Neural cell (in vitro differentiated cells): ENCODE measurements at regions not wholly inside any gene's neighbourhood (a gene's known extent, or its start where the extent isn't known, plus 50 kb on each side); places are given as distances from the start of the nearest gene placed in this dataset.

Experiments used
- H2AFZ ChIP-seq: fragments of 200-600, 300-800 bp; sonication (generic), shearing (Covaris generic); 2 replicates; pipeline ENCODE4 v1.6.0; 2014; ENCODE audit warnings: low read depth, mild to moderate bottlenecking, antibody characterized with exemption, low read length, moderate library complexity
- H3F3A ChIP-seq: fragments of 200-600 bp; shearing (Covaris generic); 2 replicates; pipeline ENCODE4 v1.6.1; 2016; ENCODE audit warnings: mild to moderate bottlenecking, moderate library complexity, mixed read lengths, antibody characterized with exemption, low read length; ENCODE audit not compliant: insufficient read depth, poor library complexity, severe bottlenecking
- H3K27ac ChIP-seq: fragments of 200-600, 300-800 bp; sonication (generic), shearing (Covaris generic); 2 replicates; pipeline ENCODE4 v1.5.1; 2014; ENCODE audit warnings: mild to moderate bottlenecking, low read length, moderate library complexity
- H3K27me3 ChIP-seq: fragments of 300-800, 200-600 bp; sonication (generic), shearing (Covaris generic); 2 replicates; pipeline ENCODE4 v1.6.0; 2014; ENCODE audit warnings: mild to moderate bottlenecking, low read depth, low read length, moderate library complexity; ENCODE audit not compliant: insufficient read depth
- H3K36me3 ChIP-seq: fragments of 300-800, 200-600 bp; sonication (generic), shearing (Covaris generic); 2 replicates; pipeline ENCODE4 v1.5.1; 2014; ENCODE audit warnings: mild to moderate bottlenecking, antibody characterized with exemption, low read length, moderate library complexity; ENCODE audit not compliant: insufficient read depth
- H3K4me2 ChIP-seq: fragments of 300-800, 200-600 bp; sonication (generic), shearing (Covaris generic); 2 replicates; pipeline ENCODE4 v1.6.0; 2014; ENCODE audit warnings: mild to moderate bottlenecking, low read length
- H3K4me3 ChIP-seq: fragments of 300-800, 200-600 bp; sonication (generic), shearing (Covaris generic); 2 replicates; pipeline ENCODE4 v1.5.1; 2014; ENCODE audit warnings: mild to moderate bottlenecking, low read length, moderate library complexity
- H3K79me2 ChIP-seq: fragments of 200-600 bp; shearing (Covaris generic); replicated peaks from 2 replicates; pipeline ENCODE4 v1.6.0; 2014; ENCODE audit warnings: mild to moderate bottlenecking, low read length, moderate library complexity; ENCODE audit not compliant: insufficient read depth
- H3K9ac ChIP-seq: fragments of 300-800, 200-600 bp; sonication (generic), shearing (Covaris generic); 2 replicates; pipeline ENCODE4 v1.6.1; 2016; ENCODE audit warnings: mild to moderate bottlenecking, low read length, mixed read lengths
- H3K9me2 ChIP-seq: fragments of 200-600 bp; shearing (Covaris generic); 2 replicates; pipeline ENCODE4 v1.6.1; 2016; ENCODE audit warnings: mild to moderate bottlenecking, low read length, mixed read lengths; ENCODE audit not compliant: insufficient read depth
- H3K9me3 ChIP-seq: fragments of 200-600, 300-800 bp; sonication (generic), shearing (Covaris generic); 2 replicates; pipeline ENCODE4 v1.6.1; 2016; ENCODE audit warnings: mild to moderate bottlenecking, mixed run types, low read length, moderate library complexity, mixed read lengths
- H4K20me1 ChIP-seq: fragments of 200-600 bp; shearing (Covaris generic); 2 replicates; pipeline ENCODE4 v1.6.1; 2016; ENCODE audit warnings: mild to moderate bottlenecking, mixed run types; ENCODE audit not compliant: insufficient read depth
- CTCF ChIP-seq: fragments of 450-650 bp; IDR thresholded peaks from 2 replicates; pipeline ENCODE4 v1.5.1; 2014; ENCODE audit warnings: antibody characterized with exemption, mild to moderate bottlenecking, moderate library complexity; ENCODE audit not compliant: poor library complexity, severe bottlenecking
- EP300 ChIP-seq: fragments of 450-650 bp; conservative IDR thresholded peaks from 2 replicates; pipeline ENCODE4 v1.6.1; 2014; ENCODE audit warnings: antibody characterized with exemption, mild to moderate bottlenecking, moderate library complexity; ENCODE audit not compliant: poor library complexity, severe bottlenecking
- EZH2 ChIP-seq: fragments of 200-600, 300-800 bp; shearing (Covaris generic), sonication (generic); IDR thresholded peaks from 2 replicates; pipeline ENCODE4 v1.6.1; 2014; ENCODE audit warnings: antibody characterized with exemption, low read length, borderline replicate concordance, mild to moderate bottlenecking; ENCODE audit not compliant: insufficient read depth, poor library complexity, severe bottlenecking
- MXI1 ChIP-seq: fragments of 450-650 bp; conservative IDR thresholded peaks from 2 replicates; pipeline ENCODE4 v1.6.1; 2014; ENCODE audit warnings: antibody characterized with exemption, mild to moderate bottlenecking; ENCODE audit not compliant: poor library complexity, severe bottlenecking
- POLR2AphosphoS5 ChIP-seq: IDR thresholded peaks from 2 replicates; pipeline ENCODE4 v1.6.1; 2012
- RAD21 ChIP-seq: fragments of 450-650 bp; conservative IDR thresholded peaks from 2 replicates; pipeline ENCODE4 v1.6.1; 2014; ENCODE audit warnings: antibody characterized with exemption, mild to moderate bottlenecking, moderate library complexity
- REST ChIP-seq: IDR thresholded peaks from 2 replicates; pipeline ENCODE4 v1.6.1; 2012; ENCODE audit warnings: borderline replicate concordance
- SMC3 ChIP-seq: fragments of 450-650 bp; conservative IDR thresholded peaks from 2 replicates; pipeline ENCODE4 v1.6.1; 2014; ENCODE audit warnings: antibody characterized with exemption, mild to moderate bottlenecking, moderate library complexity; ENCODE audit not compliant: poor library complexity
- TAF1 ChIP-seq: IDR thresholded peaks from 2 replicates; pipeline ENCODE4 v1.6.1; 2012; ENCODE audit warnings: low read depth

- H3K9me2 ChIP-seq: no peaks in the 10 kb centered on the region
- H3K27ac ChIP-seq: no peak overlapping the region
- no peak overlapping the region for H3K4me2 ChIP-seq
- no peak overlapping the region for H2AFZ ChIP-seq
- H3K9me3 ChIP-seq: no peaks in the 10 kb centered on the region
- H3F3A ChIP-seq: no peaks in the 10 kb centered on the region
- H3K9ac ChIP-seq: no peak overlapping the region
- no peaks in the 10 kb centered on the region for H3K27me3 ChIP-seq
- TF ChIP-seq EZH2: no peak
- no peak for TF ChIP-seq MXI1
- TF ChIP-seq REST: no peak
- TF ChIP-seq EP300: no peak
- TF ChIP-seq CTCF: no peak
- TF ChIP-seq SMC3: no peak
- TF ChIP-seq RAD21: no peak
- TF ChIP-seq TAF1: no peak
- TF ChIP-seq POLR2AphosphoS5: no peak
- no peaks in the 10 kb centered on the region for H4K20me1 ChIP-seq
- no peaks in the 10 kb centered on the region for H3K36me3 ChIP-seq
- H3K4me3 ChIP-seq: no peak overlapping the region
- H3K79me2 ChIP-seq: no peaks in the 10 kb centered on the region
These were observed 246.6 kb upstream of the CRY1 start for GRCh38 chr12:107339932-107340331.

- H3K9me2 ChIP-seq: no peaks in the 10 kb centered on the region
- no peaks in the 10 kb centered on the region for H3K36me3 ChIP-seq
- no peak overlapping the region for H3K27ac ChIP-seq
- H4K20me1 ChIP-seq: no peaks in the 10 kb centered on the region
- no peak overlapping the region for H3K4me3 ChIP-seq
- no peak overlapping the region for H3K9ac ChIP-seq
- no peaks in the 10 kb centered on the region for H3F3A ChIP-seq
- no peaks in the 10 kb centered on the region for H3K9me3 ChIP-seq
- no peak overlapping the region for H3K4me2 ChIP-seq
- no peak overlapping the region for H2AFZ ChIP-seq
- no peaks in the 10 kb centered on the region for H3K27me3 ChIP-seq
- H3K79me2 ChIP-seq: no peaks in the 10 kb centered on the region
- TF ChIP-seq MXI1 (no peak), CTCF (no peak), POLR2AphosphoS5 (no peak), EP300 (no peak), EZH2 (no peak), TAF1 (no peak), RAD21 (no peak), REST (no peak), SMC3 (no peak)
These were observed 247.5 kb upstream of the CRY1 start for GRCh38 chr12:107340898-107341297.
